Activated CD4-positive, alpha-beta memory T cell treated with anti-CD3 and anti-CD28 coated beads, Interleukin-2, amount 10 ng/mL, durations not matched to agents 7 days and 5 days (primary cell): ENCODE measurements at regions not wholly inside any gene's neighbourhood (a gene's known extent, or its start where the extent isn't known, plus 50 kb on each side); places are given as distances from the start of the nearest gene placed in this dataset.
"Not testable (repeated sequence)": the region's sequence is repeated elsewhere in the genome, so short reads cannot be mapped to it uniquely, and the experiment has no call there.

ENCODE experiments used
- CTCF ChIA-PET: fragments of 350-600 bp; sonication (Branson Sonifier 250); formaldehyde crosslinking; loops from one replicate; lab custom pipeline; 2021; ENCODE audit warnings: antibody characterized with exemption, inconsistent platforms; lab: Charles Lee
- POLR2A ChIA-PET: fragments of 350-600 bp; sonication (Branson Sonifier 250); formaldehyde crosslinking; loops from one replicate; lab custom pipeline; 2021; ENCODE audit warnings: antibody characterized with exemption; lab: Charles Lee
- DNase-seq: peaks from one replicate; pipeline ENCODE4 v3.0.0-alpha.2; 2020
- H3K27ac Mint-ChIP-seq: one replicate; pipeline ENCODE4 v1.8.0; 2021; ENCODE audit warnings: mild to moderate bottlenecking, mixed read lengths
- H3K27me3 Mint-ChIP-seq: one replicate; pipeline ENCODE4 v1.8.0; 2021; ENCODE audit warnings: mixed read lengths
- H3K36me3 Mint-ChIP-seq: one replicate; pipeline ENCODE4 v1.8.0; 2021; ENCODE audit warnings: low read depth, mixed read lengths
- H3K4me1 Mint-ChIP-seq: one replicate; pipeline ENCODE4 v1.8.0; 2021; ENCODE audit warnings: mixed read lengths
- H3K4me3 Mint-ChIP-seq: one replicate; pipeline ENCODE4 v1.8.0; 2021; ENCODE audit warnings: mild to moderate bottlenecking, mixed read lengths
- H3K9me3 Mint-ChIP-seq: one replicate; pipeline ENCODE4 v1.8.0; 2021; ENCODE audit warnings: mixed read lengths

GRCh38 chrX:124181515-124181914, 150.9 kb upstream of the TEX13D start:
- H3K4me1 Mint-ChIP-seq, H3K4me3 Mint-ChIP-seq, H3K36me3 Mint-ChIP-seq, H3K9me3 Mint-ChIP-seq, H3K27me3 Mint-ChIP-seq, H3K27ac Mint-ChIP-seq, DNase-seq, POLR2A ChIA-PET: not testable (repeated sequence)
- CTCF ChIA-PET = interaction anchor here (0.7 kb wide), 2 partner anchors 762 to 1410 kb away, joined by 3 read pairs; no protein-coding TSS in a partner anchor

- CTCF ChIA-PET = no interaction called here
- Mint-ChIP-seq H3K27ac (no peak overlapping the region), H3K36me3 (no peaks in the 10 kb centered on the region), H3K27me3 (peaks cover 4% of the 10 kb centered on the region), H3K4me3 (no peak overlapping the region), H3K9me3 (no peaks in the 10 kb centered on the region), H3K4me1 (no peaks in the 10 kb centered on the region)
- POLR2A ChIA-PET = no interaction called here
- DNase-seq = no peak
These were observed 142.0 kb upstream of the TEX13D start for GRCh38 chrX:124190440-124190839.

- CTCF ChIA-PET = no interaction called here
- H3K4me1 Mint-ChIP-seq = no peaks in the 10 kb centered on the region
- POLR2A ChIA-PET = no interaction called here
- no peaks in the 10 kb centered on the region for H3K27me3 Mint-ChIP-seq
- H3K36me3 Mint-ChIP-seq = no peaks in the 10 kb centered on the region
- DNase-seq = no peak
- no peaks in the 10 kb centered on the region for H3K9me3 Mint-ChIP-seq
- H3K4me3 Mint-ChIP-seq = no peak overlapping the region
- no peak overlapping the region for H3K27ac Mint-ChIP-seq
These were observed 138.3 kb upstream of the TEX13D start for GRCh38 chrX:124194199-124194598.

- no peak for DNase-seq
- Mint-ChIP-seq H3K36me3 (no peaks in the 10 kb centered on the region), H3K9me3 (no peaks in the 10 kb centered on the region), H3K4me1 (no peaks in the 10 kb centered on the region), H3K4me3 (no peak overlapping the region), H3K27me3 (no peaks in the 10 kb centered on the region), H3K27ac (no peak overlapping the region)
- POLR2A ChIA-PET = interaction anchor here (0.6 kb wide), 1 partner anchor 241 kb away, joined by 3 read pairs; no protein-coding TSS in a partner anchor
- CTCF ChIA-PET = no interaction called here
These were observed 137.6 kb upstream of the TEX13D start for GRCh38 chrX:124194901-124195300.

GRCh38 chrX:124203311-124203710, 129.1 kb upstream of the TEX13D start:
- ChIA-PET POLR2A (interaction anchor here (0.6 kb wide), 1 partner anchor 15 kb away, joined by 3 read pairs; no protein-coding TSS in a partner anchor), CTCF (no interaction called here)
- H3K36me3 Mint-ChIP-seq = peaks cover 6% of the 10 kb centered on the region
- H3K9me3 Mint-ChIP-seq = peaks cover 6% of the 10 kb centered on the region
- no peak for DNase-seq
- H3K4me1 Mint-ChIP-seq = no peaks in the 10 kb centered on the region
- no peak overlapping the region for H3K4me3 Mint-ChIP-seq
- no peak overlapping the region for H3K27ac Mint-ChIP-seq
- H3K27me3 Mint-ChIP-seq = peaks cover 5% of the 10 kb centered on the region

- Mint-ChIP-seq H3K9me3 (no peaks in the 10 kb centered on the region), H3K27me3 (peaks cover 1% of the 10 kb centered on the region), H3K4me1 (peaks cover 19% of the 10 kb centered on the region), H3K4me3 (no peak overlapping the region), H3K27ac (no peak overlapping the region), H3K36me3 (no peaks in the 10 kb centered on the region)
- ChIA-PET CTCF (no interaction called here), POLR2A (no interaction called here)
- DNase-seq = no peak
These were observed 123.8 kb upstream of the TEX13D start for GRCh38 chrX:124208660-124209059.

GRCh38 chrX:124209792-124210576, 122.5 kb upstream of the TEX13D start:
- H3K27ac Mint-ChIP-seq = no peak overlapping the region
- no peak for DNase-seq
- POLR2A ChIA-PET = no interaction called here
- H3K9me3 Mint-ChIP-seq = no peaks in the 10 kb centered on the region
- H3K4me1 Mint-ChIP-seq = peaks cover 30% of the 10 kb centered on the region
- H3K27me3 Mint-ChIP-seq = peaks cover 1% of the 10 kb centered on the region
- no peaks in the 10 kb centered on the region for H3K36me3 Mint-ChIP-seq
- CTCF ChIA-PET = interaction anchor here (0.9 to 2.0 kb wide), 5 partner anchors 23 to 153 kb away, joined by 3 to 7 read pairs (median 3); partner anchors contain the start of gene SH2D1A
- H3K4me3 Mint-ChIP-seq = no peak overlapping the region

GRCh38 chrX:124211312-124211942, 121.0 kb upstream of the TEX13D start:
- Mint-ChIP-seq H3K4me3 (no peak overlapping the region), H3K27ac (no peak overlapping the region), H3K9me3 (no peaks in the 10 kb centered on the region), H3K4me1 (peaks cover 44% of the 10 kb centered on the region), H3K27me3 (peaks cover 1% of the 10 kb centered on the region), H3K36me3 (peaks cover 6% of the 10 kb centered on the region)
- CTCF ChIA-PET = interaction anchor here (0.7 to 2.0 kb wide), 8 partner anchors 12 to 151 kb away, joined by 3 to 7 read pairs (median 3); partner anchors contain the start of gene SH2D1A
- POLR2A ChIA-PET = interaction anchor here (2.2 kb wide), 1 partner anchor 135 kb away, joined by 11 read pairs; the partner anchor contains the start of gene SH2D1A
- peak; percentile 24 for DNase-seq

- peak; percentile 49 for DNase-seq
- peaks cover 1% of the 10 kb centered on the region for H3K27me3 Mint-ChIP-seq
- CTCF ChIA-PET = interaction anchor here (1.3 kb wide), 1 partner anchor 130 kb away, joined by 3 read pairs; no protein-coding TSS in a partner anchor
- peaks cover 56% of the 10 kb centered on the region for H3K4me1 Mint-ChIP-seq
- POLR2A ChIA-PET = interaction anchor here (0.6 to 2.2 kb wide), 2 partner anchors 28 to 134 kb away, joined by 3 to 11 read pairs; partner anchors contain the start of gene SH2D1A
- H3K36me3 Mint-ChIP-seq = peaks cover 6% of the 10 kb centered on the region
- peak overlapping the region; percentile 69 for H3K27ac Mint-ChIP-seq
- H3K9me3 Mint-ChIP-seq = no peaks in the 10 kb centered on the region
- H3K4me3 Mint-ChIP-seq = no peak overlapping the region
These were observed 119.8 kb upstream of the TEX13D start for GRCh38 chrX:124212622-124213021.

- H3K4me3 Mint-ChIP-seq = no peak overlapping the region
These were observed 116.7 kb upstream of the TEX13D start for GRCh38 chrX:124215786-124216185.

GRCh38 chrX:124216396-124217115, 115.9 kb upstream of the TEX13D start:
- ChIA-PET POLR2A (interaction anchor here (0.8 to 4.9 kb wide), 12 partner anchors 16 to 257 kb away, joined by 3 to 101 read pairs (median 6); partner anchors contain the start of gene SH2D1A), CTCF (interaction anchor here (0.8 to 1.8 kb wide), 7 partner anchors 10 to 138 kb away, joined by 3 to 6 read pairs (median 5); partner anchors contain the start of gene SH2D1A)
- peak overlapping the region; percentile 37 for H3K4me3 Mint-ChIP-seq

More at GRCh38 chrX:124215786-124216185, 116.7 kb upstream of the TEX13D start:
- ChIA-PET CTCF (no interaction called here), POLR2A (interaction anchor here (0.8 to 4.9 kb wide), 7 partner anchors 17 to 253 kb away, joined by 3 to 101 read pairs (median 4); partner anchors contain the start of gene SH2D1A)
- peak overlapping the region; percentile 70 for H3K27ac Mint-ChIP-seq
- H3K4me1 Mint-ChIP-seq = peaks cover 84% of the 10 kb centered on the region
- H3K27me3 Mint-ChIP-seq = no peaks in the 10 kb centered on the region
- no peak for DNase-seq
- no peaks in the 10 kb centered on the region for H3K9me3 Mint-ChIP-seq
- peaks cover 6% of the 10 kb centered on the region for H3K36me3 Mint-ChIP-seq

More at GRCh38 chrX:124216396-124217115, 115.9 kb upstream of the TEX13D start:
- H3K27ac Mint-ChIP-seq = peak overlapping the region; percentile 97
- peaks cover 79% of the 10 kb centered on the region for H3K4me1 Mint-ChIP-seq
- H3K27me3 Mint-ChIP-seq = no peaks in the 10 kb centered on the region
- no peaks in the 10 kb centered on the region for H3K9me3 Mint-ChIP-seq
- H3K36me3 Mint-ChIP-seq = peaks cover 6% of the 10 kb centered on the region
- no peak for DNase-seq
